NB4 (cell line): ENCODE measurements at regions not wholly inside any gene's neighbourhood (a gene's known extent, or its start where the extent isn't known, plus 50 kb on each side); places are given as distances from the start of the nearest gene placed in this dataset.

Source experiments
- DNase-seq: peaks from one replicate; pipeline ENCODE4 v3.0.0; 2010; ENCODE audit warnings: low read depth
- H3K4me3 ChIP-seq: one replicate; pipeline ENCODE4 v1.5.1; 2011; ENCODE audit warnings: mild to moderate bottlenecking, low read depth, low read length, moderate library complexity
- MYC ChIP-seq: IDR thresholded peaks from 2 replicates; pipeline ENCODE4 v1.6.1; 2011; ENCODE audit warnings: low read depth, low read length
- POLR2A ChIP-seq: IDR thresholded peaks from 2 replicates; pipeline ENCODE4 v1.6.1; 2011; ENCODE audit warnings: mild to moderate bottlenecking; ENCODE audit not compliant: insufficient read length; ENCODE audit errors: extremely low read depth
- TF ChIP-seq, protein P1 (sequence below): IDR thresholded peaks from 2 replicates; pipeline ENCODE4 v1.6.1; 2011; ENCODE audit warnings: low read depth, low read length
- TF ChIP-seq, protein P2 (sequence below): IDR thresholded peaks from one replicate; pipeline ENCODE4 v1.5.1; 2012; ENCODE audit warnings: low read depth, low read length

DNA sequence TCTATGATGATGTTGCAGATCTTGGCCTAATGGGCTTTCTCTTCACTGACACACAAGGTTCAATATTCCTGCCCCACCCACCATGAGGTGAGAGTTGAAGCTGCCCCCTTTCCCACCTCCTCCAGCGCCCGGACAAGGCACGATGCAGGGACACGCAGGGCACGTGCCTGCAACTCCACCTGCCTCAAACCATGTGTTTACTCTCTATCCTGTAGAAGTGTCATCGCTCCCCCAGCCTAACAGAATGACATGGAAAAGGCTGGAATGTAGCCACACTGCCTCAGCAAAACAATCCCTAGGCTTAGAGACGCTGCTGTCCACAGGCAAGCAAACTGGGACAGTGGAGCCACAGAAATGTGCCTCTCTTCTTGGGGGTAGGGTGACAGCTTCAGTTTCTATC, 92.9 kb upstream of the SOD1 start:
- no peak for DNase-seq
- TF ChIP-seq MYC (no peak), POLR2A (no peak)
- TF ChIP-seq, protein P1, sequence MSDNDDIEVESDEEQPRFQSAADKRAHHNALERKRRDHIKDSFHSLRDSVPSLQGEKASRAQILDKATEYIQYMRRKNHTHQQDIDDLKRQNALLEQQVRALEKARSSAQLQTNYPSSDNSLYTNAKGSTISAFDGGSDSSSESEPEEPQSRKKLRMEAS = no peak
- TF ChIP-seq, protein P2, sequence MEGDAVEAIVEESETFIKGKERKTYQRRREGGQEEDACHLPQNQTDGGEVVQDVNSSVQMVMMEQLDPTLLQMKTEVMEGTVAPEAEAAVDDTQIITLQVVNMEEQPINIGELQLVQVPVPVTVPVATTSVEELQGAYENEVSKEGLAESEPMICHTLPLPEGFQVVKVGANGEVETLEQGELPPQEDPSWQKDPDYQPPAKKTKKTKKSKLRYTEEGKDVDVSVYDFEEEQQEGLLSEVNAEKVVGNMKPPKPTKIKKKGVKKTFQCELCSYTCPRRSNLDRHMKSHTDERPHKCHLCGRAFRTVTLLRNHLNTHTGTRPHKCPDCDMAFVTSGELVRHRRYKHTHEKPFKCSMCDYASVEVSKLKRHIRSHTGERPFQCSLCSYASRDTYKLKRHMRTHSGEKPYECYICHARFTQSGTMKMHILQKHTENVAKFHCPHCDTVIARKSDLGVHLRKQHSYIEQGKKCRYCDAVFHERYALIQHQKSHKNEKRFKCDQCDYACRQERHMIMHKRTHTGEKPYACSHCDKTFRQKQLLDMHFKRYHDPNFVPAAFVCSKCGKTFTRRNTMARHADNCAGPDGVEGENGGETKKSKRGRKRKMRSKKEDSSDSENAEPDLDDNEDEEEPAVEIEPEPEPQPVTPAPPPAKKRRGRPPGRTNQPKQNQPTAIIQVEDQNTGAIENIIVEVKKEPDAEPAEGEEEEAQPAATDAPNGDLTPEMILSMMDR = no peak
- H3K4me3 ChIP-seq = no peak overlapping the region

DNA sequence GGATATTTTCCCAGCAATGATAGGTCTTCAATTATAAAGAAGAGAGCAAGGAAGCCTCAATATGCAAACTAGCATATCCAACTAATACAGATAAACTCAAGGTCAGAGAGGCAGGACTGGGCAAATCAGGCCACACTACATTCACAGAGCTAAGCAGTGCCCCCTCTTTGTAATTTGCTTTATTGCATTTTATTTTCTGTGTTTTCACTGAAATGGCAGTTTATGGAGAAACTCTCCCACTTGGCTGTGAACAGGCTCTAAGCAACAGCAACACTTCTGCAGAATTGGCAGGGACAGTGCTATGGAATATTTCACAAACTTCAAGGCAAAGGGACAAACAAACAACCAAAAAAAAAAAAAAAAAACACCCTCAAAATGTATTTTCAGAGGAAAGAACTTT, 93.4 kb upstream of the SOD1 start:
- TF ChIP-seq, protein P1 = no peak
- TF ChIP-seq, protein P2 = no peak
- TF ChIP-seq POLR2A (no peak), MYC (no peak)
- DNase-seq = no peak
- H3K4me3 ChIP-seq = no peak overlapping the region

DNA sequence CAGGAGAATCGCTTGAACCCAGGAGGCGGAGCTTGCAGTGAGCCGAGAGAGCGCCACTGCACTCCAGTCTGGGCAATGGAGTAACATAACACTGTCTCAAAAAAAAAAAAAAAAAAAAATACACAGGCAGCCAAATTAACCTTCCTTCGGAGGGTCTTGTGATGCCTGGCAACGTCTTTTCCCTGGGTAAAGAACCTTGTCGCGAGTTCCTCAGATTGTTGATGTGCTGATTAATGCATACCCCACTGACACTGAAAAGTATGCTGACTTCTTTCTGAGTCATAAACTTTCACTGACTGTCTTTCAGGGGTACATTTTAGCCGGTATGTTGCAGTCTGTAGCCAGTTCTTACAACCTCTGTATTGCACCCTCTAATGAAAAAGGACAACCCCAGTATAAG, 95.1 kb upstream of the SOD1 start:
- H3K4me3 ChIP-seq = no peak overlapping the region
- TF ChIP-seq POLR2A (no peak), MYC (no peak)
- TF ChIP-seq, protein P2 = no peak
- TF ChIP-seq, protein P1 = no peak
- no peak for DNase-seq

DNA sequence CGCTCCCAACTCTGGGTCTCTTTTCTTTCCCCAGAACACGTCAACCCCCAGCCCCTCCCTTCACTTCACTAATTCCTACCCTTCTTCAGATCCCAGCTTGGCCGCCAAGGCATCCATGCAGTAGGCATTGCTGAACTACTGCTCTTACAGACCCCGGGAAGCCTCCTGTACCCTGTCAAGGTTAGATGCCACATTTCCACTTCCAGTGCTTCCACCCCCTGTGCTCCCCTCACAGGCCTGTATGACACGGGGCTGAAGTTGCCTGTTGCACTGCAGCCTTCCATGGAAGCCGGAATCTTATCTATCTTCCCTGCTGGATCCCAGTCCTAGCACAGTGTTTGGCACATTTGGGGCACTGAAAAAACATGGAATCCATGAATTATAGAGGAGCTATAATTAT, 99.0 kb upstream of the SOD1 start:
- no peak overlapping the region for H3K4me3 ChIP-seq
- no peak for DNase-seq
- TF ChIP-seq, protein P1 = no peak
- TF ChIP-seq, protein P2 = no peak
- no peak for TF ChIP-seq MYC
- TF ChIP-seq POLR2A = no peak

DNA sequence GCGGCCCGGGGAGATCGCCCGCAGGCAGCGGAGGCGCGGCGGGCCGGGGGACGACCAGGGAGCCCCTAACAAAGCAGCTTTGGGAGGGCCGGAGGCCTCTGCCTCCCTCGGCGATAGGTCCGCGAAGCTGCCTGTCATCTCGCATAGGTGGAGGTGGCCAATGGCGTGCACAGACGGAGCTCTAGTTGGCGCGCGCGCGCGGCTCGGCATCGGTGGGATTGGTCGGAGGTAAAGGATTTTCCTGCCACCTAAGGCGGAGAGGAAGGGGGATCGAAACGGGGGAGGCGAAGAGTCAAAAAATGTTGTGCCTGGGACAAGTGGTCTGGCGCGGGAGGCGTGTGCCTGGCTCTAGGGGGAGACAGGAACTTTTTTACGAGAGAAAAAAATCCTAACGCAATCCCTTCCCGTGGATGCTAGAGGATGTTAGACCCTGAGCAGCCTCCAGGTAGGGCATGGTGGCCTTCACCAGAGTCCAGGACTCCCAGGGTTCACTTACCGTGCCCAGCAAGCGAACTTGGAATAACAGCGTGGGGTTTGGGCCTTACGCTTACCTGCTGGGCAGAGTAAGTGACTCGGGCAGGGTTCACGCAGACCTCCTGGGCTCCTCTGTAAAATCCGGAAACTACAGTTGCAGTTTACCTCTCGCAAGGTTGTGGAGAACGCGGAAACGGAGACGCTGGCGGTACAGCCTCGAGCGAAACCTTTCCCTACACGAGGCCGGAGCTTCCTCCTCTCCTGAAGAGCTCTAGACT, 99.9 kb upstream of the SOD1 start:
- H3K4me3 ChIP-seq = no peak overlapping the region
- TF ChIP-seq, protein P2 = no peak
- TF ChIP-seq, protein P1 = no peak
- DNase-seq = peak; percentile 32

DNA sequence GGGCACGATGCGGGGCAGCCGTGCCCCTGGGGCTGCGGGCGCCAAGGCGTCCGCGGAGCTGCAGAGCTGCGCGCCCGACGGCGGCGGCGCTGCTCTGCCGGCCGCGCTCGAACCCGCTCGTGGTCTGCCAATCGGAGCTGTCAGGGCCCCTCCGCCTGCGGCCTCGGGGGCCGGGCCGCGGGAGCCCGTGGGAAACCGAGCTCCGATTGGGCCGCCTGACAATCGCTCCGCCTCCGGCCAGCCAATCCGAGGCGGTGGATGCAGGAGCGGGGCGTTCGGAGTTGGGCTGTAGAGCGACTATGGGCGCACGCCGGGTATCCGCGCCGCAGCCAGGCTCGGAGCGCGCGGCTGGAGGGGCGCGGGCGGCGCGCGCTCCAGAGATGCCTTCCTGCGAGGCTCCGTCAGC, 100.5 kb upstream of the SOD1 start:
- H3K4me3 ChIP-seq = no peak overlapping the region
- TF ChIP-seq MYC = no peak
- no peak for TF ChIP-seq POLR2A
- DNase-seq = peak; percentile 38
